Transverse colon (tissue), 4 donors: ENCODE measurements at regions not wholly inside any gene's neighbourhood (a gene's known extent, or its start where the extent isn't known, plus 50 kb on each side); places are given as distances from the start of the nearest gene placed in this dataset.
"Not testable (repeated sequence)": the region's sequence is repeated elsewhere in the genome, so short reads cannot be mapped to it uniquely, and the experiment has no call there.

ENCODE experiments used
- DNase-seq: peaks from one replicate; pipeline ENCODE4 v3.0.0-alpha.2; 2019
- H3K27ac ChIP-seq, 4 donors: fragments of 200-600 bp; sonication (generic); 2 replicates each; pipeline ENCODE4 v1.5.1; 2016 to 2018; ENCODE audit warnings: inconsistent platforms in 4 of 4
- H3K27me3 ChIP-seq: fragments of 200-600 bp; sonication (generic); 2 replicates; pipeline ENCODE4 v1.5.1; 2017; ENCODE audit warnings: inconsistent platforms
- H3K36me3 ChIP-seq, 4 donors: fragments of 200-600 bp; sonication (generic); 2 replicates each; pipeline ENCODE4 v1.5.1; 2017 to 2019; ENCODE audit warnings: inconsistent platforms in 4 of 4
- H3K4me1 ChIP-seq, 4 donors: fragments of 200-600 bp; sonication (generic); 2 replicates each; pipeline ENCODE4 v1.5.1; 2017 to 2020; ENCODE audit warnings: inconsistent platforms in 4 of 4
- H3K4me3 ChIP-seq, 4 donors: fragments of 200-600 bp; sonication (generic); 1 replicate in 1 of 4; 2 replicates in 3 of 4; pipeline versions ENCODE4 v1.5.1 to v1.6.1; 2017 to 2019; ENCODE audit warnings: inconsistent platforms in 4 of 4
- H3K9me3 ChIP-seq, 2 donors: fragments of 200-600 bp; sonication (generic); 2 replicates each; pipeline ENCODE4 v1.5.1; 2017 to 2019; ENCODE audit warnings: inconsistent platforms in 2 of 2
- EP300 ChIP-seq: sonication (generic); formaldehyde crosslinking; IDR thresholded peaks from one replicate; pipeline ENCODE4 v1.6.1; 2017; ENCODE audit warnings: antibody characterized with exemption, low read depth
- POLR2A ChIP-seq: fragments of 450-650 bp; IDR thresholded peaks from one replicate; pipeline ENCODE4 v1.6.1; 2016; ENCODE audit warnings: antibody characterized with exemption, mild to moderate bottlenecking, moderate library complexity
- POLR2AphosphoS5 ChIP-seq, 3 donors: sonication (generic); formaldehyde crosslinking; IDR thresholded peaks; one replicate each; pipeline ENCODE4 v1.6.1; 2016; ENCODE audit warnings: antibody characterized with exemption in 3 of 3
- WGBS, 2 donors: methylation state at CpG; one replicate each; pipeline ENCODE4 v1.1.5; 2018; ENCODE audit warnings: low coverage in 1 of 2; 5-methylcytosine and 5-hydroxymethylcytosine counted together
- in situ Hi-C, 4 donors: fragments of 200-750 bp; cut with MboI; loops; one replicate each; pipeline versions ENCODE4 v1.15.0 to v1.15.1; 2017; ENCODE audit warnings: low sequenced_read_pairs in 3 of 4, low pct_ligation_motif_present in 1 of 4, low pct_unique_long_range_greater_than_20kb in 1 of 4
- intact Hi-C: fragments of 100-400 bp; cut with DNase I; formaldehyde crosslinking; loops from one replicate; pipeline ENCODE4 v1.15.1; 2023; ENCODE audit warnings: low total_unique reads
- TF ChIP-seq, protein P1 (sequence below), 5 experiments: fragments of 200-600 bp in 3 of 5; fragments of 450-650 bp in 2 of 5; sonication (generic) in 3 of 5; IDR thresholded peaks; 1 replicate in 2 of 5; 2 replicates in 3 of 5; pipeline ENCODE4 v1.5.1; 2016 to 2017; ENCODE audit warnings: antibody characterized with exemption in 5 of 5, inconsistent platforms in 3 of 5, mild to moderate bottlenecking in 2 of 5, moderate library complexity in 1 of 5

- Histone ChIP-seq H3K4me3 (no peak overlapping the region), H3K9me3 (no peaks in the 10 kb centered on the region), H3K4me1 (no peaks in the 10 kb centered on the region), H3K27me3 (no peaks in the 10 kb centered on the region), H3K36me3 (no peaks in the 10 kb centered on the region), H3K27ac (no peak overlapping the region)
- no peak for TF ChIP-seq POLR2A
- TF ChIP-seq EP300 = no peak
- TF ChIP-seq POLR2AphosphoS5 (IDR thresholded peaks at IDR 0.05) = no peak
- TF ChIP-seq, protein P1, sequence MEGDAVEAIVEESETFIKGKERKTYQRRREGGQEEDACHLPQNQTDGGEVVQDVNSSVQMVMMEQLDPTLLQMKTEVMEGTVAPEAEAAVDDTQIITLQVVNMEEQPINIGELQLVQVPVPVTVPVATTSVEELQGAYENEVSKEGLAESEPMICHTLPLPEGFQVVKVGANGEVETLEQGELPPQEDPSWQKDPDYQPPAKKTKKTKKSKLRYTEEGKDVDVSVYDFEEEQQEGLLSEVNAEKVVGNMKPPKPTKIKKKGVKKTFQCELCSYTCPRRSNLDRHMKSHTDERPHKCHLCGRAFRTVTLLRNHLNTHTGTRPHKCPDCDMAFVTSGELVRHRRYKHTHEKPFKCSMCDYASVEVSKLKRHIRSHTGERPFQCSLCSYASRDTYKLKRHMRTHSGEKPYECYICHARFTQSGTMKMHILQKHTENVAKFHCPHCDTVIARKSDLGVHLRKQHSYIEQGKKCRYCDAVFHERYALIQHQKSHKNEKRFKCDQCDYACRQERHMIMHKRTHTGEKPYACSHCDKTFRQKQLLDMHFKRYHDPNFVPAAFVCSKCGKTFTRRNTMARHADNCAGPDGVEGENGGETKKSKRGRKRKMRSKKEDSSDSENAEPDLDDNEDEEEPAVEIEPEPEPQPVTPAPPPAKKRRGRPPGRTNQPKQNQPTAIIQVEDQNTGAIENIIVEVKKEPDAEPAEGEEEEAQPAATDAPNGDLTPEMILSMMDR (IDR thresholded peaks at IDR 0.05) = no peak
- in situ Hi-C loops (no loop called here), intact Hi-C loops (no loop called here)
- no peak for DNase-seq
Measured at GRCh38 chr16:47816511-47816910, 339.3 kb downstream of the ABCC12 start.

GRCh38 chr16:47815655-47816054 is 340.1 kb downstream of the ABCC12 start:
- intact Hi-C loops (no loop called here), in situ Hi-C loops (no loop called here)
- TF ChIP-seq POLR2AphosphoS5 (IDR thresholded peaks at IDR 0.05) = no peak
- TF ChIP-seq POLR2A = no peak
- TF ChIP-seq, protein P1 (IDR thresholded peaks at IDR 0.05) = no peak
- no peak for TF ChIP-seq EP300
- Histone ChIP-seq H3K4me1 (no peaks in the 10 kb centered on the region), H3K27ac (no peak overlapping the region), H3K27me3 (no peaks in the 10 kb centered on the region), H3K36me3 (no peaks in the 10 kb centered on the region), H3K4me3 (no peak overlapping the region), H3K9me3 (no peaks in the 10 kb centered on the region)
- DNase-seq = no peak

- H3K4me1 ChIP-seq, H3K4me3 ChIP-seq, H3K27ac ChIP-seq, DNase-seq, intact Hi-C loops, H3K27me3 ChIP-seq, in situ Hi-C loops, H3K36me3 ChIP-seq, H3K9me3 ChIP-seq: not testable (repeated sequence)
- 67 to 74% methylated on average over 1 to 3 of the region's 3 CpGs for WGBS, 2 donors
Measured at GRCh38 chr16:47811758-47812157, 344.0 kb downstream of the ABCC12 start.

GRCh38 chr16:47806309-47806847 is 345.2 kb downstream of the PHKB start:
- Histone ChIP-seq H3K27me3 (no peaks in the 10 kb centered on the region), H3K4me1 (no peaks in the 10 kb centered on the region), H3K9me3 (no peaks in the 10 kb centered on the region), H3K36me3 (no peaks in the 10 kb centered on the region), H3K4me3 (no peak overlapping the region), H3K27ac (no peak overlapping the region)
- 69 to 91% methylated on average over 5 to 10 of the region's 10 CpGs for WGBS, 2 donors
- intact Hi-C loops (no loop called here), in situ Hi-C loops (no loop called here)
- TF ChIP-seq, protein P1 (IDR thresholded peaks at IDR 0.05) = no peak
- no peak for TF ChIP-seq EP300
- TF ChIP-seq POLR2A = no peak
- no peak for TF ChIP-seq POLR2AphosphoS5 (IDR thresholded peaks at IDR 0.05)
- no peak for DNase-seq

DNA sequence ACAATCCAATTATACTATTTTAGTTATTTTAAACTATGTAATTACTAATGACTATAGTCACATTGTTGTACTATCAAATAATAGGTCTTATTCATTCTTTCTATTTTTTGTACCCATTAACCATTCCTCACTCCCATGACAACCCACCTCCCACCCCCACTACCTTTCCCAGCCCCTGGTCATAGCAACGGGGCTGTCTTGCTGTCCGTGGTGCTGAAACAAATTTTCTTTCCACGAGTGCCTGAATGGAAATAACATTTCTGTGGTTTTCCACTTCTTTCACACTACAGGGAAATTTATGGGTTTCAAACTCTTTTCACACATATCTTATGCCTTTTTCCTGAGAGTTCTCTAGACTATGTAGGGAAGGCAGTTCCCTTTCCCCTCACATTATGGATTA is 326.6 kb downstream of the PHKB start:
- intact Hi-C loops (no loop called here), in situ Hi-C loops (no loop called here)
- no peak for DNase-seq
- Histone ChIP-seq H3K9me3 (peaks cover 5 to 12% of the 10 kb centered on the region in 2 donors), H3K27ac (no peak overlapping the region), H3K36me3 (no peaks in the 10 kb centered on the region), H3K4me1 (no peaks in the 10 kb centered on the region), H3K4me3 (no peak overlapping the region), H3K27me3 (no peaks in the 10 kb centered on the region)
- WGBS, 2 donors = 12 to 20% methylated on average over 2 to 3 of the region's 3 CpGs
- TF ChIP-seq, protein P1 (IDR thresholded peaks at IDR 0.05) = no peak
- no peak for TF ChIP-seq POLR2AphosphoS5 (IDR thresholded peaks at IDR 0.05)
- no peak for TF ChIP-seq EP300
- no peak for TF ChIP-seq POLR2A
